SK-N-SH (cell line): ENCODE measurements at regions not wholly inside any gene's neighbourhood (a gene's known extent, or its start where the extent isn't known, plus 50 kb on each side); places are given as distances from the start of the nearest gene placed in this dataset.

Experiments used
- CTCF ChIP-seq: fragments of 200-600 bp; sonication (generic); IDR thresholded peaks from 2 replicates; pipeline ENCODE4 v1.6.1; 2017; ENCODE audit warnings: antibody characterized with exemption, mild to moderate bottlenecking, moderate library complexity
- JUND ChIP-seq: IDR thresholded peaks from 2 replicates; pipeline ENCODE4 v1.4.0; 2012
- RAD21 ChIP-seq: IDR thresholded peaks from 2 replicates; pipeline ENCODE4 v1.6.1; 2012; ENCODE audit warnings: mild to moderate bottlenecking, low read length
- TAF1 ChIP-seq: IDR thresholded peaks from 2 replicates; pipeline ENCODE4 v1.6.1; 2012; ENCODE audit warnings: low read depth, mild to moderate bottlenecking, low read length, moderate library complexity, borderline replicate concordance

GRCh38 chr4:138912704-138913340 lies 102.8 kb upstream of the NOCT start:
- no peak for TF ChIP-seq TAF1
- TF ChIP-seq CTCF = no peak
- TF ChIP-seq JUND = no peak
- TF ChIP-seq RAD21 = no peak
